Activated CD8-positive, alpha-beta memory T cell treated with anti-CD3 and anti-CD28 coated beads, Interleukin-2, amount 50 U/mL, for 4 hours (primary cell): ENCODE measurements at regions not wholly inside any gene's neighbourhood (a gene's known extent, or its start where the extent isn't known, plus 50 kb on each side); places are given as distances from the start of the nearest gene placed in this dataset.
"Not testable (repeated sequence)": the region's sequence is repeated elsewhere in the genome, so short reads cannot be mapped to it uniquely, and the experiment has no call there.

Experiments used
- DNase-seq: peaks from one replicate; pipeline ENCODE4 v3.0.0-alpha.2; 2020

DNA sequence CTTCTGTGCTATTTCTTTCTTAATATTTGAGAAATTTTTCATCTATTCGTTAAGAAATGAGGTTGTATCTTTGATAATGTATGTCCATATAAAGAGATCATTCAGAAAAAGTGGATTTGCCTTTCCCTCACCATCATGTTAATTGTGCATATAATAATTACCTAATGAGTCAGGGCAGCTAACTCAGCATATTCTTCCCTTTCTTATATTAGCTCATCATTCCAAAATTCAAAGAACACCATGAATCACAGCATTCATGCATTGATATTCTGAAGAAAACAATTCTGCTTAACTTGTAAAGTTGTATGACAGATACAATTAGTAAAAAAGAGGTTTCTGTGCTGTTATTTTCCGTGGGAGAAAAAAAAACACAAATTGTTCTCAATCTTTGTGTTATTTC is 630.6 kb downstream of the TLE1 start:
- DNase-seq: no peak

- no peak for DNase-seq
Observed at GRCh38 chr9:81053298-81054025, 635.9 kb downstream of the TLE1 start.

DNA sequence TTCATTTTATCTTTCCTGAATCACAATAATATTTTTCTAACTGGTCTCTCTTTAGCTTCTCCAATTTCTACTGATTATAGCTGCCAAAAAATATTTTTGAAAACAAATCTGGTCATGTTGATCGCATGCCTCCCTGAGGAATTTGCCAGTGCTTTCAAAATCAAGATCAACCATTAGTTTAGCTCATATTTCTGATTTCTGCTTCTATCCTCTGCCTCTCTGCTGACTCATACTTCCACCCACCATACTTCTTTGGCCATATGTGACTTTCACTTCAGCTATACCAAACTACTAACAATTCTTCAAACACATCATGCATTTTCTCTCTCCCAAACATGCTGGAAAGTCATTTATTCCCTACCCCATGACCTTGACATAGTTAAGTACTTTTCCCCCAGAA is 636.5 kb downstream of the TLE1 start:
- DNase-seq: no peak

- DNase-seq: no peak
Observed at GRCh38 chr9:81047280-81047679, 642.1 kb downstream of the TLE1 start.

DNA sequence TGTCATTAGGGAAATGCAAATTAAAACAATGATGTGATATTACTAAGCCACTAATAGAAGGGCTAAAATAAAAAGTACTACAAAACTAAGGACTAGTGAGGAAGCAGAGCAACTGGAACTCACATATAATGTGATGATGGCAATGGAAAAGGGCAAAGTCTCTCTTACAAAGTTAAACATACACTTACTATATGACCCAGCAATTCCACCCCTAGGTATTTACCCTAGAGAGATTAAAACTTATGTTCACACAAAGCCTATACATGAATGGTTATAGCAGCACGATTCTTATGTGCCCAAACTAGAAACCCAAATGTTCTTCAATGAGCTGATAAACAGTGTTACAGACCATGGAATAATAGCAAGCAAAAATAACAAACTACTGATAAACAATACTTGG is 643.7 kb downstream of the TLE1 start:
- no peak for DNase-seq

DNA sequence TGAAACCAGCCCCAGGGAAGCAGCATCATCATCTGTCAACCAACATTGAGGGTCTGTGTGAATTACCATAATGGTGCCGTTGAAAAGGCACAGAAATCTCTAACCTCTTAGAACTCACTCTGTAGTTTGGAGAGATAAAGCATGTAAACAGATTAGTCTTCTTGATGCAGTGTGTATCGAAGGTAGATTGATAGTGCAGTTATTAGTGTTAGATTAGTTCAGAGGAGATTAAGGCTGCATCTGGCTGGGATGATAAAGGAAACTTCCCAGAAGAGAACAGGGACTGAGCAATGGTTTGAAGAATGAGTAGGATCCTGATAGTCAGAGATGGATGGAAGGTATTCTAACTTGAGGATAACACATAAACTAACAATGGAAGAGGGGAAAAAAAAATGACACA is 651.5 kb downstream of the TLE1 start:
- DNase-seq: no peak

DNA sequence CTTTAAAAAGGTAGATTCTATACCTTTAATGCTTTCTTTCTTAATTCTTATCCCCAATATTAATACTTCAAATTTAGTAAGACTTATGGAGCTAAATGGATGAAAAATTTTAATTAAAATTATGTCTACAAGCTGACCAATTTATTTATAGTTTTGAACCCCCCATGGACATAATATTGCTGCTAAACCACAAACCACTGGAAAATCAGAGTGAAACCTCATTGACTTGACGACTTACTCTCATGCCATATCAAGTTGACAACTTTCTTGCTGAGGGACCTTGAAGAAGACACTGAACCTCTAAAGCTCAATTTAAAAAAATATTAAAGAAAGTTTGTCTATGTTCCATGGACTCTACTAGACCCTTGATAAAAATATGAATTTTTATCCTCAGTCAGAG is 653.7 kb downstream of the TLE1 start:
- DNase-seq: no peak

DNA sequence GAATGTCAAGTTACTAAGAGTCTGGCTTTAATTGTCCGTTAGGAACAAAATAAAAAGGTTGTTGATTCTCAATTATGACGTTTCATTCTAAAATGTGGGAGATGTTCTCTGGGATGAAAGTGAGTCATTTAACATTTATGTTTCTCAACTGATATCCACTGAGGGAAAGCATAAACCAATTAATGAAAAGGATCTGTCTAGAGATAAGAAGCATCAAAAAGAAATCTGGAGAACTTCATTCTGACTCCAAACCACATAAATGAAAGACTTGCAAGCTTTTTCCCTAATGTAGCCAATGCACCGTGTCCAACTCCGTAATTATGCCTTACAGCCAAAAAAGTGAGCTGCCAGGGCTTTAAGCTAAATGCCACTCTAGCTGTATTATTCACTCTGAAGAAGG is 654.2 kb downstream of the TLE1 start:
- DNase-seq: no peak

GRCh38 chr9:81032831-81033230 is 656.5 kb downstream of the TLE1 start:
- DNase-seq: no peak

- no peak for DNase-seq
Observed at GRCh38 chr9:81032030-81032572, 657.2 kb downstream of the TLE1 start.

DNA sequence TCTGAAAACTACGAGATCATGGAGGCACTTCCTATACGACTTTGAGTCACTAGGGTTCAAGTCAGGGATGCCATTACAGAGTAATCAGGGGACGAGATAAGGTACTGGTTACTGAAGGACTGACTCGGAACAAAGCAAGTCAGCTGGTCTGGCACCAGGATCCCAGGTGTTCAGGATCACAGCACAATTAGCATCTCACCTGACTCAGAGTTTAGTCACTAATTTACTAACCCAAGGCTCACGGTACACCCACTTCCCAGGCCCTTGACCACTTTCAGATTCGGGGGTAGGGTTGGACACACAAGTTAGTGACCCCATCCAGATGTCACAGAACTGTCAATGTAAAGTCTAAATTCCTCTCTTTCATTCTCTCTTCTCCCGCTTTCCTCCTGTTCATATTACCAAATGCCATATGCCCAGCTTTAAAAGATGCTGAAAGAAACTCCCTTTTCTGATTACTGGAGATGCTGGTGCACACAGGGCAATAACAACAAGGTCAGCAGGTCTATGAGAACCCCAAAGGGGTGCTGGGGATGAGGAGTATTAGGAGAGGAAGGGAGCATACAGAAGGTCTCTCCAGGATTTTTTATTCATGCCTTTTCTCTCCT is 657.8 kb downstream of the TLE1 start:
- no peak for DNase-seq

- DNase-seq: no peak
Observed at GRCh38 chr9:81030027-81030426, 659.3 kb downstream of the TLE1 start.

GRCh38 chr9:81028504-81028903 is 660.8 kb downstream of the TLE1 start:
- no peak for DNase-seq

GRCh38 chr9:81022177-81022576 is 667.2 kb downstream of the TLE1 start:
- no peak for DNase-seq

DNA sequence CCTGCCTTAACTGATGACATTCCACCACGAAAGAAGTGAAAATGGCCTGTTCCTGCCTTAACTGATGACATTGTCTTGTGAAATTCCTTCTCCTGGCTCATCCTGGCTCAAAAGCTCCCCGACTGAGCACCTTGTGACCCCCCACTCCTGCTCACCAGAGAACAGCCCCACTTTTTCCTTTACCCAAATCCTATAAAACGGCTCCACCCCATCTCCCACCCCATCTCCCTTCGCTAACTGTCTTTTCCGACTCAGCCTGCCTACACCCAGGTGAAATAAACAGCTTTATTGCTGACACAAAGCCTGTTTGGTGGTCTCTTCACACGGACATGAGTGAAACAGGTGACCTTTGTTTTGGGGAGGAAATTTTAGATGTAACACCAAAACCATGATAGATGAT is 674.4 kb downstream of the TLE1 start:
- not testable (repeated sequence) for DNase-seq

DNA sequence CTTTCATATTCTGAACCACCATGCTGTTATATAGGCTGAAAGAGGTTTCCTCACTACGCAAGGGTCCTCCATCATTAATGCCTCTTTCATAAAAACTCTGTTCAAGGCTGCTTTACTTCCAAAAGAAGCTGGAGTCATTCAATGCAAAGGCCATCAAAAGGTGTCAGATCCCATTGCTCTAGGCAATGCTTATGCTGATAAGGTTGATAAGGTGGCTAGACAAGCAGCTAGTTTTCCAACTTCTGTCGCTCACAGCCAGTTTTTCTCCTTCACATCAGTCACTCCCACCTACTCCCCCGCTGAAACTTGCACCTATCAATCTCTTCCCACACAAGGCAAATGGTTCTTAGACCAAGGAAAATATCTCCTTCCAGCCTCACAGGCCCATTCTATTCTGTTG is 676.2 kb downstream of the TLE1 start:
- not testable (repeated sequence) for DNase-seq

DNA sequence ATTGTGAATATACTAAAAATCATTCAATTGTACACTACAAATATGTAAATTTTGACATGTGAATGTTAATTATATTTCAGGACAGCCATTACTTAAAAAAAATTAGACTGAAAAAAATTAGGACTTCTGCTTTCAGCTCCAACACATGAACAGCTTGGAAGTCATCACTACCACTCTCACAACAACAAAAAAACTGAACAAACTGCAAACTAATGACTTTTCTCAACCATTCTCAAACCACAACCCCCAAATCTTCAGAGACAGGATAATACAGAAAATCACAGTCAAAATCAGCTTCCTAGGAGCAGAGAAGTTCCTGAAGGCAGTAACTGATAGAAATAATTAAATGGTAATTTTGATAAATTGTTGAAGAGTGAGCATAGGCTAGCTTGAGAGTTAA is 686.4 kb downstream of the TLE1 start:
- DNase-seq: no peak

- DNase-seq: peak; percentile 15
Observed at GRCh38 chr9:81002242-81002641, 687.1 kb downstream of the TLE1 start.

- DNase-seq: no peak
Observed at GRCh38 chr9:80995759-80996158, 693.6 kb downstream of the TLE1 start.

- DNase-seq: no peak
Observed at GRCh38 chr9:80994892-80995291, 694.5 kb downstream of the TLE1 start.

DNA sequence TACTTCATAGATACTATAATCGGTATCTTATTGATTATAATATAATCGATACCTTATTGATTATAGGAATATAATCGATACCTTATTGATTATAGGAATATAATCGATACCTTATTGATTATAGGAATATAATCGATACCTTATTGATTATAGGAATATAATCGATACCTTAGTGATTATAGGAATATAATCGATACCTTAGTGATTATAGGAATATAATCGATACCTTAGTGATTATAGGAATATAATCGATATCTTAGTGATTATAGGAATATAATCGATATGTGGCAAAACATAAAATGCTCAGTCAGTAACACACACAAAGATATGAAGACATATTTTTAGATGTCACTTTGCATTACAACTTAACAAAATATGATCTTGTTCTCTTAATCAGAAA is 703.8 kb downstream of the TLE1 start:
- DNase-seq: not testable (repeated sequence)

- no peak for DNase-seq
Observed at GRCh38 chr9:80976403-80976802, 712.9 kb downstream of the TLE1 start.

- DNase-seq: not testable (repeated sequence)
Observed at GRCh38 chr9:80970377-80970776, 719.0 kb downstream of the TLE1 start.

- DNase-seq: no peak
Observed at GRCh38 chr9:80968611-80969010, 720.7 kb downstream of the TLE1 start.

- no peak for DNase-seq
Observed at GRCh38 chr9:80964914-80965313, 724.4 kb downstream of the TLE1 start.
